Ovary (tissue), 3 donors: ENCODE measurements at regions not wholly inside any gene's neighbourhood (a gene's known extent, or its start where the extent isn't known, plus 50 kb on each side); places are given as distances from the start of the nearest gene placed in this dataset.

Experiments
- EP300 ChIP-seq: sonication (generic); formaldehyde crosslinking; IDR thresholded peaks from one replicate; pipeline ENCODE4 v1.6.1; 2017; ENCODE audit warnings: antibody characterized with exemption
- TF ChIP-seq, protein P1 (sequence below), 3 donors: fragments of 450-650 bp in 2 of 3; fragments of 200-600 bp in 1 of 3; IDR thresholded peaks; one replicate each; pipeline versions ENCODE4 v1.5.1 to v1.8.0; 2016 to 2022; ENCODE audit warnings: antibody characterized with exemption in 3 of 3, mild to moderate bottlenecking in 1 of 3
- donor health status: DM: no; HTN: no; CAD: no.

DNA sequence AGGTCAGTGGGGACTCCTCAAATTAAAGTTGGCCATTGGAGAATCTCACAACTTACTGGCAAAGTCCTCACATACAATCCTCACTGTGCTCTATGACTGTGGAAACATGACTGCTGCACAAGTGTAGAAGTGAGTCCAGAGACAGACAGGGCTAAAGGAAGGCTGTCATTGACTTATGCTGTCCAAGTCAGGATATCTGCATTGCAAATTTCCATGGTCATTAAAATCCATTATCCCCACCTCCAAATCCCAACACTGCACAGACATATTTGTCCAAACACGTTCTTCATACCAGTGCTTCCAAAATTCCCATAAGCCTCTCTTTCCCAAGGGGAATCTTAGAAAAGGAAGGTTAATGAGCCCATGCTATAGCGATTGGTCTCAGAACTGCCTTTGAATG is 396.8 kb upstream of the ANKRD30A start:
- TF ChIP-seq, protein P1, sequence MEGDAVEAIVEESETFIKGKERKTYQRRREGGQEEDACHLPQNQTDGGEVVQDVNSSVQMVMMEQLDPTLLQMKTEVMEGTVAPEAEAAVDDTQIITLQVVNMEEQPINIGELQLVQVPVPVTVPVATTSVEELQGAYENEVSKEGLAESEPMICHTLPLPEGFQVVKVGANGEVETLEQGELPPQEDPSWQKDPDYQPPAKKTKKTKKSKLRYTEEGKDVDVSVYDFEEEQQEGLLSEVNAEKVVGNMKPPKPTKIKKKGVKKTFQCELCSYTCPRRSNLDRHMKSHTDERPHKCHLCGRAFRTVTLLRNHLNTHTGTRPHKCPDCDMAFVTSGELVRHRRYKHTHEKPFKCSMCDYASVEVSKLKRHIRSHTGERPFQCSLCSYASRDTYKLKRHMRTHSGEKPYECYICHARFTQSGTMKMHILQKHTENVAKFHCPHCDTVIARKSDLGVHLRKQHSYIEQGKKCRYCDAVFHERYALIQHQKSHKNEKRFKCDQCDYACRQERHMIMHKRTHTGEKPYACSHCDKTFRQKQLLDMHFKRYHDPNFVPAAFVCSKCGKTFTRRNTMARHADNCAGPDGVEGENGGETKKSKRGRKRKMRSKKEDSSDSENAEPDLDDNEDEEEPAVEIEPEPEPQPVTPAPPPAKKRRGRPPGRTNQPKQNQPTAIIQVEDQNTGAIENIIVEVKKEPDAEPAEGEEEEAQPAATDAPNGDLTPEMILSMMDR (IDR thresholded peaks at IDR 0.05), result no peak
- no peak for TF ChIP-seq EP300
